Panc1 (cell line): ENCODE measurements at regions not wholly inside any gene's neighbourhood (a gene's known extent, or its start where the extent isn't known, plus 50 kb on each side); places are given as distances from the start of the nearest gene placed in this dataset.

Experiments used
- ATAC-seq: fragments of 200-7000 bp; cut with Tn5 transposase; 2 replicates; pipeline ENCODE4 v1.9.1; 2020; ENCODE audit warnings: mild to moderate bottlenecking, moderate library complexity
- BruUV-seq: library from RNA; stranded (reverse); fragments of 400-500 nt; replicated peaks from 2 replicates; lab custom pipeline; 2021; lab: Mats Ljungman, UMichigan
- CTCF ChIA-PET: fragments of 300-600 bp; sonication (Branson Sonifier 250); formaldehyde crosslinking; loops from one replicate; lab custom pipeline; 2022; ENCODE audit warnings: antibody characterized with exemption; lab: Charles Lee
- POLR2A ChIA-PET: fragments of 300-600 bp; sonication (Branson Sonifier 250); formaldehyde crosslinking; loops from one replicate; lab custom pipeline; 2022; ENCODE audit warnings: antibody characterized with exemption; lab: Charles Lee
- DNase-seq: peaks from one replicate; pipeline ENCODE4 v3.0.0-alpha.2; 2010; ENCODE audit warnings: low read depth, low spot score
- H3K27ac ChIP-seq: 2 replicates; pipeline ENCODE4 v1.5.1; 2011; ENCODE audit warnings: mild to moderate bottlenecking, low read length, inconsistent platforms
- H3K27me3 ChIP-seq: fragments of 200-500 bp; sonication (Bioruptor generic); 2 replicates; pipeline ENCODE4 v1.6.0; 2014; ENCODE audit warnings: low read length, inconsistent platforms; ENCODE audit not compliant: control insufficient read depth, insufficient read depth
- H3K36me3 ChIP-seq: fragments of 200-500 bp; sonication (Bioruptor generic); 2 replicates; pipeline ENCODE4 v1.5.1; 2014; ENCODE audit warnings: inconsistent platforms, mild to moderate bottlenecking, low read length, moderate library complexity; ENCODE audit not compliant: control insufficient read depth, insufficient read depth
- H3K4me1 ChIP-seq: 2 replicates; pipeline ENCODE4 v1.5.1; 2011; ENCODE audit warnings: inconsistent platforms, mild to moderate bottlenecking, low read length, moderate library complexity; ENCODE audit not compliant: control insufficient read depth, insufficient read depth
- H3K4me3 ChIP-seq, 2 experiments: 2 replicates each; pipeline ENCODE4 v1.5.1; 2011 to 2012; ENCODE audit warnings: low read depth in 2 of 2, low read length in 2 of 2, mild to moderate bottlenecking in 2 of 2, inconsistent platforms in 1 of 2, moderate library complexity in 1 of 2
- H3K9me3 ChIP-seq: fragments of 200-500 bp; sonication (Bioruptor generic); 2 replicates; pipeline ENCODE4 v1.5.1; 2014; ENCODE audit warnings: low read depth, mild to moderate bottlenecking, inconsistent platforms, low read length, moderate library complexity; ENCODE audit not compliant: control insufficient read depth, insufficient read depth
- CTCF ChIP-seq: fragments of 450-650 bp; IDR thresholded peaks from 2 replicates; pipeline ENCODE4 v1.5.1; 2017; ENCODE audit warnings: mild to moderate bottlenecking
- POLR2AphosphoS5 ChIP-seq: IDR thresholded peaks from 2 replicates; pipeline ENCODE4 v1.6.1; 2012; ENCODE audit warnings: mild to moderate bottlenecking, low read depth, low read length, moderate library complexity
- REST ChIP-seq, 2 experiments: IDR thresholded peaks; 2 replicates each; pipeline ENCODE4 v1.6.1; 2011 to 2012; ENCODE audit warnings: low read depth in 2 of 2, control low read depth in 1 of 2, low read length in 1 of 2, mild to moderate bottlenecking in 1 of 2, moderate library complexity in 1 of 2; ENCODE audit not compliant: insufficient read depth in 1 of 2
- SIN3A ChIP-seq: IDR thresholded peaks from 2 replicates; pipeline ENCODE4 v1.6.1; 2012; ENCODE audit warnings: low read depth, mild to moderate bottlenecking, low read length, moderate library complexity, borderline replicate concordance; ENCODE audit not compliant: insufficient read depth
- TCF7L2 ChIP-seq: IDR thresholded peaks from 2 replicates; pipeline ENCODE4 v1.6.1; 2011; ENCODE audit warnings: mild to moderate bottlenecking, low read depth, low read length, inconsistent platforms
- in situ Hi-C: cut with HindIII; loops from 2 replicates; pipeline ENCODE4 v1.10.0; 2016; ENCODE audit warnings: low sequenced_read_pairs, low pct_unique_long_range_greater_than_20kb
- intact Hi-C: fragments of 100-400 bp; cut with micrococcal nuclease; formaldehyde crosslinking; loops from one replicate; pipeline ENCODE4 v1.10.0; 2022; ENCODE audit not compliant: unreplicated experiment

GRCh38 chr6:91152824-91153223, 566.0 kb upstream of the MAP3K7 start:
- no peak overlapping the region for H3K4me3 ChIP-seq
- POLR2A ChIA-PET = no interaction called here
- H3K36me3 ChIP-seq = no peaks in the 10 kb centered on the region
- intact Hi-C loops = no loop called here
- no peaks in the 10 kb centered on the region for H3K27me3 ChIP-seq
- in situ Hi-C loops = no loop called here
- BruUV-seq = no TSS peak
- no peak for DNase-seq
- CTCF ChIA-PET = no interaction called here
- TF ChIP-seq POLR2AphosphoS5 (no peak), CTCF (no peak), SIN3A (no peak), REST (IDR thresholded peaks at IDR 0.05; ENCODE audit: insufficient read depth in 1 of 2, low read depth in 2 of 2, low read length in 1 of 2) (no peak), TCF7L2 (no peak)
- no peak for ATAC-seq
- no peaks in the 10 kb centered on the region for H3K4me1 ChIP-seq
- H3K27ac ChIP-seq = no peak overlapping the region
- H3K9me3 ChIP-seq = no peaks in the 10 kb centered on the region

- no peak for ATAC-seq
- no peak for DNase-seq
- intact Hi-C loops (no loop called here), in situ Hi-C loops (no loop called here)
- no TSS peak for BruUV-seq
- no peak overlapping the region for H3K4me3 ChIP-seq
- no peak overlapping the region for H3K27ac ChIP-seq
- H3K27me3 ChIP-seq = no peaks in the 10 kb centered on the region
- H3K9me3 ChIP-seq = no peaks in the 10 kb centered on the region
- ChIA-PET POLR2A (no interaction called here), CTCF (no interaction called here)
- H3K36me3 ChIP-seq = no peaks in the 10 kb centered on the region
- H3K4me1 ChIP-seq = no peaks in the 10 kb centered on the region
- TF ChIP-seq SIN3A = no peak
- no peak for TF ChIP-seq TCF7L2
Observed at GRCh38 chr6:91149956-91150705, 563.3 kb upstream of the MAP3K7 start.

GRCh38 chr6:91149246-91149955, 562.5 kb upstream of the MAP3K7 start:
- H3K4me1 ChIP-seq = no peaks in the 10 kb centered on the region
- ATAC-seq (no peak), DNase-seq (no peak)
- no peak overlapping the region for H3K4me3 ChIP-seq
- ChIA-PET POLR2A (no interaction called here), CTCF (no interaction called here)
- BruUV-seq = no TSS peak
- intact Hi-C loops = no loop called here
- H3K27ac ChIP-seq = no peak overlapping the region
- H3K27me3 ChIP-seq = no peaks in the 10 kb centered on the region
- TF ChIP-seq REST (IDR thresholded peaks at IDR 0.05; ENCODE audit: insufficient read depth in 1 of 2, low read depth in 2 of 2, low read length in 1 of 2) = no peak
- TF ChIP-seq POLR2AphosphoS5 = no peak
- no peak for TF ChIP-seq TCF7L2
- TF ChIP-seq SIN3A = no peak
- no peak for TF ChIP-seq CTCF
- no peaks in the 10 kb centered on the region for H3K9me3 ChIP-seq
- in situ Hi-C loops = no loop called here
- no peaks in the 10 kb centered on the region for H3K36me3 ChIP-seq
